OCI-LY7 (cell line): ENCODE measurements at regions not wholly inside any gene's neighbourhood (a gene's known extent, or its start where the extent isn't known, plus 50 kb on each side); places are given as distances from the start of the nearest gene placed in this dataset.

Experiments used
- BruUV-seq: library from RNA; stranded (reverse); fragments of 400-500 nt; replicated peaks from 2 replicates; lab custom pipeline; 2021; lab: Mats Ljungman, UMichigan
- CTCF ChIA-PET: fragments of 300-600 bp; sonication (Branson Sonifier 250); formaldehyde crosslinking; loops from one replicate; lab custom pipeline; 2022; ENCODE audit warnings: antibody characterized with exemption; ENCODE audit not compliant: unreplicated experiment; lab: Charles Lee
- POLR2A ChIA-PET: fragments of 300-600 bp; sonication (Branson Sonifier 250); formaldehyde crosslinking; loops from one replicate; lab custom pipeline; 2022; ENCODE audit warnings: antibody characterized with exemption; lab: Charles Lee
- DNase-seq: peaks from one replicate; pipeline ENCODE4 v3.0.0-alpha.2; 2015; ENCODE audit warnings: low spot score
- H2AFZ ChIP-seq: fragments of 200-600 bp; sonication (generic), shearing (Covaris generic); 2 replicates; pipeline ENCODE4 v1.6.1; 2014; ENCODE audit warnings: mild to moderate bottlenecking, antibody characterized with exemption, low read length, moderate library complexity
- H3K27ac ChIP-seq: fragments of 200-600 bp; sonication (generic); 2 replicates; pipeline ENCODE4 v1.5.1; 2014; ENCODE audit warnings: mixed run types, low read depth, mild to moderate bottlenecking, moderate library complexity, low read length, inconsistent platforms; ENCODE audit not compliant: poor library complexity, severe bottlenecking
- H3K36me3 ChIP-seq: fragments of 200-600 bp; sonication (generic); 2 replicates; pipeline ENCODE4 v1.6.1; 2014; ENCODE audit warnings: mild to moderate bottlenecking, antibody characterized with exemption, low read length, moderate library complexity, mixed read lengths; ENCODE audit not compliant: insufficient read depth
- H3K4me1 ChIP-seq: fragments of 200-600 bp; sonication (generic); 2 replicates; pipeline ENCODE4 v1.5.1; 2014; ENCODE audit warnings: mild to moderate bottlenecking, low read length; ENCODE audit not compliant: insufficient read depth, poor library complexity, severe bottlenecking
- H3K4me2 ChIP-seq: fragments of 200-600 bp; sonication (generic); 2 replicates; pipeline ENCODE4 v1.6.1; 2014; ENCODE audit warnings: mild to moderate bottlenecking, low read length
- H3K4me3 ChIP-seq: fragments of 200-600 bp; sonication (generic); 2 replicates; pipeline ENCODE4 v1.5.1; 2014; ENCODE audit warnings: mild to moderate bottlenecking, low read depth, low read length; ENCODE audit not compliant: poor library complexity, severe bottlenecking
- H3K79me2 ChIP-seq: fragments of 200-600 bp; sonication (generic); 2 replicates; pipeline ENCODE4 v1.6.1; 2016; ENCODE audit warnings: low read depth, mild to moderate bottlenecking, low read length, moderate library complexity, mixed read lengths; ENCODE audit not compliant: insufficient read depth
- H3K9me2 ChIP-seq: fragments of 200-600 bp; sonication (generic); 2 replicates; pipeline ENCODE4 v1.6.1; 2016; ENCODE audit warnings: mild to moderate bottlenecking, low read length, mixed read lengths; ENCODE audit not compliant: insufficient read depth
- H3K9me3 ChIP-seq: fragments of 200-600 bp; sonication (generic); 2 replicates; pipeline ENCODE4 v1.6.1; 2014; ENCODE audit warnings: mild to moderate bottlenecking, mixed run types, low read length, mixed read lengths
- H4K20me1 ChIP-seq: fragments of 200-600 bp; sonication (generic); 2 replicates; pipeline ENCODE4 v1.6.1; 2014; ENCODE audit warnings: mild to moderate bottlenecking, antibody characterized with exemption, low read length, moderate library complexity, mixed read lengths; ENCODE audit not compliant: insufficient read depth
- CTCF ChIP-seq: fragments of 200-600 bp; sonication (generic); conservative IDR thresholded peaks from 2 replicates; pipeline ENCODE4 v1.5.1; 2014; ENCODE audit warnings: mild to moderate bottlenecking, antibody characterized with exemption, low read length, moderate library complexity, mixed read lengths
- EZH2phosphoT487 ChIP-seq: fragments of 200-600 bp; sonication (generic); IDR thresholded peaks from 2 replicates; pipeline ENCODE4 v1.6.1; 2018; ENCODE audit warnings: low read depth, borderline replicate concordance, mild to moderate bottlenecking, mixed run types, antibody characterized with exemption, low read length, moderate library complexity, mixed read lengths
- intact Hi-C: fragments of 100-400 bp; cut with micrococcal nuclease; formaldehyde crosslinking; loops from one replicate; pipeline ENCODE4 v1.10.0; 2022; ENCODE audit not compliant: unreplicated experiment

DNA sequence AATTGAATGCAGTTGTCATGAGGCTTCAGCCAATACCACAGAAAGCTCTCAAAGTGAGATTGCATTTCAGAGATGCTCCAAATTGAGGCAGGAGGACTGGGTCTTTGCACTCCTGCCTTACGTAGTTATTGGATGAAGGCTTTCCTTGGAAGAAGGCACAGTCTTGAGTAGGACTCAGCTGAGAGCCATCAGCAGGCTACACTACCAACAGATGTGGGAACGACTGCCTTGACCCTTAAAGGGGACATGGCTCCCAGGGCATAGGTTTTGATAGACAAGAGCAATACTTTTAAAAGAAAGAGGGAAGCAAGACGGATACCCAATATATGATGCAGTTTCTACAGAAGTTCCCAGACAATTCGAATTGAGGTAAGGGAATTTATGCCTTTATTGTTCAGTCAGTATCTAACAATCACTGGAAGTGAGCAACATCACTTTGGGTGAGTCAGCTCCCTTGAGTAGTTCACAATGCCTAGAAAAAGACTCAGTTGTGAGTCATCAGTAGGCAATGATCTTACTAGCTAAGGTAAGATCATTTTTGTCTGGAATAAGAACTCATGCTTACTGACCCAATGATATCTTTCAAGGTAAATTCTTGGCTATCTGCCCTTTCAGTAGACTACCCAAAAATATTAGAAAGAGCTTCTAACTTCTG, 390.8 kb downstream of the GJA1 start:
- Histone ChIP-seq H3K4me1 (no peaks in the 10 kb centered on the region), H3K4me3 (no peak overlapping the region), H3K4me2 (no peak overlapping the region), H2AFZ (no peak overlapping the region), H3K36me3 (no peaks in the 10 kb centered on the region), H3K9me3 (no peaks in the 10 kb centered on the region), H3K27ac (no peak overlapping the region), H3K9me2 (no peaks in the 10 kb centered on the region), H3K79me2 (no peaks in the 10 kb centered on the region), H4K20me1 (no peaks in the 10 kb centered on the region)
- DNase-seq = no peak
- intact Hi-C loops = no loop called here
- no TSS peak for BruUV-seq
- TF ChIP-seq EZH2phosphoT487 = no peak
- no peak for TF ChIP-seq CTCF
- ChIA-PET POLR2A (no interaction called here), CTCF (no interaction called here)

DNA sequence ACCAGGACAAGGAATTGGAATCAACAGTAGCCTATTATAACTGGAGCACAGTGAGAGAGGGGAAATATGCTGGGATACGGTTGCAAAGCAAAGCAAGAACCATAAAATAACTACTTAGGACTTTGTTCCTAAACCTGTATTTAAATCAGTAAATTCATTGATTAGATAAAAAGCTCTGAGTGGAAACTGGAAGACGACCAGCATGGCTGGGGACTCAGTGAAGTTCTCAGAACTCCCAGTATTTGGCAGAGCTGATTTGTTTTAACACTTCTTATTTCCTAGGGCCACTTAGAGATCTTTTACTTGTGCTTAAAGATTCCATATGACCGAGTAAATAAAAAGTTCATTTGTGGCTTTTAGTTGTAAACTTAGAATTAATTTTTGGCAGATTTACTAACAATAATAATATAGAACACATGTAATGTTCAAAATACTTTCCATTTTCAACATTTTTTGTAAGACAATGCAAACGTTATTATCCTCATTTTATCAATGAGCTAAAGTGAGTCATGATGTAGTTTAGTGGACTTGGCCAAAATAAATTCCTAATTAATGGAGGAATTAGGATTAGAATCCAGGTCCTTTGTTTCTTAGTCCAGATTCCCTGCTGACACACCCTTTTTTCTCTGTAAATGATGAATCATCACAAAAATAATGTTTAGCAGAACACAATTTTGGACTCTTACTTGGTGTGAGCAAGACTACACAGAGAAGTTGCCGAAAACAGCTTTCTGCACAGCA, 392.9 kb downstream of the GJA1 start:
- H2AFZ ChIP-seq = no peak overlapping the region
- no peaks in the 10 kb centered on the region for H4K20me1 ChIP-seq
- no peaks in the 10 kb centered on the region for H3K9me3 ChIP-seq
- H3K9me2 ChIP-seq = no peaks in the 10 kb centered on the region
- ChIA-PET CTCF (no interaction called here), POLR2A (interaction anchor here (0.6 kb wide), 1 partner anchor 373 kb away, joined by 3 read pairs; no protein-coding TSS in a partner anchor)
- H3K4me2 ChIP-seq = no peak overlapping the region
- BruUV-seq = no TSS peak
- H3K79me2 ChIP-seq = no peaks in the 10 kb centered on the region
- H3K4me3 ChIP-seq = no peak overlapping the region
- H3K36me3 ChIP-seq = no peaks in the 10 kb centered on the region
- TF ChIP-seq EZH2phosphoT487 (no peak), CTCF (no peak)
- H3K27ac ChIP-seq = no peak overlapping the region
- no peaks in the 10 kb centered on the region for H3K4me1 ChIP-seq
- intact Hi-C loops = no loop called here
- no peak for DNase-seq

GRCh38 chr6:121830736-121831135, 395.3 kb downstream of the GJA1 start:
- no peak for DNase-seq
- BruUV-seq = no TSS peak
- intact Hi-C loops = no loop called here
- Histone ChIP-seq H4K20me1 (no peaks in the 10 kb centered on the region), H2AFZ (no peak overlapping the region), H3K4me3 (no peak overlapping the region), H3K36me3 (no peaks in the 10 kb centered on the region), H3K4me1 (no peaks in the 10 kb centered on the region), H3K9me3 (no peaks in the 10 kb centered on the region), H3K4me2 (no peak overlapping the region), H3K27ac (no peak overlapping the region), H3K9me2 (no peaks in the 10 kb centered on the region), H3K79me2 (no peaks in the 10 kb centered on the region)
- ChIA-PET CTCF (no interaction called here), POLR2A (interaction anchor here (0.6 kb wide), 1 partner anchor 364 kb away, joined by 3 read pairs; no protein-coding TSS in a partner anchor)
- TF ChIP-seq EZH2phosphoT487 (no peak), CTCF (no peak)
